Naive thymus-derived CD4-positive, alpha-beta T cell (primary cell): ENCODE measurements at regions not wholly inside any gene's neighbourhood (a gene's known extent, or its start where the extent isn't known, plus 50 kb on each side); places are given as distances from the start of the nearest gene placed in this dataset.
"Not testable (repeated sequence)": the region's sequence is repeated elsewhere in the genome, so short reads cannot be mapped to it uniquely, and the experiment has no call there.

ENCODE experiments used
- ATAC-seq: fragments of 150-1000 bp; cut with Tn5 transposase; 2 replicates; pipeline ENCODE4 v1.10.0; 2021; ENCODE audit warnings: mild to moderate bottlenecking, moderate library complexity
- CTCF ChIA-PET: fragments of 350-600 bp; sonication (Branson Sonifier 250); formaldehyde crosslinking; loops from one replicate; lab custom pipeline; 2021; ENCODE audit warnings: antibody characterized with exemption; lab: Charles Lee
- POLR2A ChIA-PET: fragments of 350-600 bp; sonication (Branson Sonifier 250); formaldehyde crosslinking; loops from one replicate; lab custom pipeline; 2021; ENCODE audit warnings: antibody characterized with exemption, inconsistent platforms; lab: Charles Lee
- DNase-seq, 9 donors: peaks; one replicate each; pipeline versions ENCODE4 v3.0.0 to v3.0.0-alpha.2; 2020 to 2022; ENCODE audit warnings: mixed read lengths in 1 of 9
- H3K27ac ChIP-seq: one replicate; pipeline ENCODE4 v1.7.0; 2013; ENCODE audit warnings: mild to moderate bottlenecking, low read depth, low read length, moderate library complexity
- H3K27me3 ChIP-seq, 2 donors: one replicate each; pipeline ENCODE4 v1.7.0; 2013; ENCODE audit warnings: low read length in 2 of 2, mild to moderate bottlenecking in 2 of 2, moderate library complexity in 2 of 2; ENCODE audit not compliant: control insufficient read depth in 2 of 2, insufficient read depth in 2 of 2
- H3K36me3 ChIP-seq, 3 experiments: 1 replicate in 2 of 3; 2 replicates in 1 of 3; pipeline ENCODE4 v1.7.0; 2013; ENCODE audit warnings: low read length in 3 of 3, mild to moderate bottlenecking in 3 of 3, moderate library complexity in 1 of 3; ENCODE audit not compliant: insufficient read depth in 3 of 3, control insufficient read depth in 2 of 3
- H3K4me1 ChIP-seq, 2 donors: one replicate each; pipeline ENCODE4 v1.7.0; 2013; ENCODE audit warnings: low read length in 2 of 2, mild to moderate bottlenecking in 2 of 2, moderate library complexity in 1 of 2; ENCODE audit not compliant: control insufficient read depth in 2 of 2, insufficient read depth in 2 of 2
- H3K4me3 ChIP-seq: 2 replicates; pipeline ENCODE4 v1.7.0; 2013; ENCODE audit warnings: mild to moderate bottlenecking, low read length
- H3K9me3 ChIP-seq, 3 experiments: 1 replicate in 2 of 3; 2 replicates in 1 of 3; pipeline ENCODE4 v1.7.0; 2013; ENCODE audit warnings: low read length in 3 of 3; ENCODE audit not compliant: control insufficient read depth in 2 of 3
- H3K27ac Mint-ChIP-seq, 9 donors: one replicate each; pipeline ENCODE4 v1.8.0; 2020 to 2022; ENCODE audit warnings: mixed read lengths in 9 of 9, mild to moderate bottlenecking in 8 of 9, moderate library complexity in 5 of 9, inconsistent platforms in 2 of 9
- H3K27me3 Mint-ChIP-seq, 5 donors: one replicate each; pipeline ENCODE4 v1.8.0; 2021 to 2022; ENCODE audit warnings: mixed read lengths in 5 of 5, mild to moderate bottlenecking in 1 of 5
- H3K36me3 Mint-ChIP-seq, 5 donors: one replicate each; pipeline ENCODE4 v1.8.0; 2020 to 2022; ENCODE audit warnings: mixed read lengths in 5 of 5, mild to moderate bottlenecking in 3 of 5, inconsistent platforms in 1 of 5
- H3K4me1 Mint-ChIP-seq, 7 donors: one replicate each; pipeline ENCODE4 v1.8.0; 2020 to 2022; ENCODE audit warnings: mixed read lengths in 7 of 7, mild to moderate bottlenecking in 3 of 7, inconsistent platforms in 1 of 7
- H3K4me3 Mint-ChIP-seq, 10 donors: one replicate each; pipeline ENCODE4 v1.8.0; 2020 to 2022; ENCODE audit warnings: mild to moderate bottlenecking in 10 of 10, mixed read lengths in 10 of 10, moderate library complexity in 6 of 10, inconsistent platforms in 2 of 10
- H3K9me3 Mint-ChIP-seq, 11 donors: one replicate each; pipeline ENCODE4 v1.8.0; 2020 to 2022; ENCODE audit warnings: mixed read lengths in 11 of 11, mild to moderate bottlenecking in 4 of 11, inconsistent platforms in 1 of 11, moderate library complexity in 1 of 11
- intact Hi-C, 2 donors: fragments of 100-400 bp; cut with micrococcal nuclease; formaldehyde crosslinking; loops; one replicate each; pipeline ENCODE4 v1.15.1; 2023

GRCh38 chr12:32023861-32024260 is 64.6 kb downstream of the RESF1 start:
- ChIA-PET POLR2A (interaction anchor here (0.6 kb wide), 2 partner anchors 40 to 41 kb away, joined by 3 to 5 read pairs; no protein-coding TSS in a partner anchor), CTCF (interaction anchor here (1.0 kb wide), 1 partner anchor 12 kb away, joined by 3 read pairs; no protein-coding TSS in a partner anchor)
- peaks cover 4 to 50% (median 39%) of the 10 kb centered on the region in 7 donors for H3K4me1 Mint-ChIP-seq
- peaks cover 12 to 24% of the 10 kb centered on the region in 2 donors for H3K4me1 ChIP-seq
- H3K36me3 Mint-ChIP-seq: peaks cover 5 to 35% (median 28%) of the 10 kb centered on the region in 5 donors
- intact Hi-C loops, H3K27me3 ChIP-seq, H3K4me3 Mint-ChIP-seq, H3K4me3 ChIP-seq, H3K27ac ChIP-seq, H3K27me3 Mint-ChIP-seq, ATAC-seq, H3K9me3 ChIP-seq, H3K36me3 ChIP-seq, DNase-seq: not testable (repeated sequence)
- peak overlapping the region in 5 of 9 donors; percentile 23 to 80 (median 65) for H3K27ac Mint-ChIP-seq
- peaks cover 0 to 18% (median 5%) of the 10 kb centered on the region in 11 donors for H3K9me3 Mint-ChIP-seq

- CTCF ChIA-PET: no interaction called here
- intact Hi-C loops: loop anchor here (5.0 kb wide), 2 partner anchors 33 to 37 kb away; no protein-coding TSS in a partner anchor
Measured at GRCh38 chr12:32024884-32025592, 65.8 kb downstream of the RESF1 start.

GRCh38 chr12:32025906-32026305 is 66.7 kb downstream of the RESF1 start:
- Mint-ChIP-seq H3K4me3 (peak overlapping the region; percentile 14 to 64 (median 40)), H3K27me3 (no peaks in the 10 kb centered on the region), H3K9me3 (peaks cover 0 to 18% (median 5%) of the 10 kb centered on the region in 11 donors), H3K27ac (peak overlapping the region; percentile 57 to 92 (median 79)), H3K4me1 (peaks cover 9 to 51% (median 37%) of the 10 kb centered on the region in 7 donors), H3K36me3 (peaks cover 5 to 31% (median 28%) of the 10 kb centered on the region in 5 donors)
- no peaks in the 10 kb centered on the region for H3K9me3 ChIP-seq
- H3K4me1 ChIP-seq: peaks cover 12 to 24% of the 10 kb centered on the region in 2 donors
- intact Hi-C loops: loop anchor here (1.0 to 5.0 kb wide), 5 partner anchors 34 to 367 kb away; partner anchors contain the start of genes RESF1 (in 2 of the 2) and ETFBKMT (in 1 of the 2)
- H3K27me3 ChIP-seq: no peaks in the 10 kb centered on the region
- H3K36me3 ChIP-seq: no peaks in the 10 kb centered on the region
- H3K27ac ChIP-seq: peak overlapping the region; percentile 26
- POLR2A ChIA-PET: interaction anchor here (0.6 to 2.3 kb wide), 6 partner anchors 15 to 222 kb away, joined by 3 to 8 read pairs (median 5); no protein-coding TSS in a partner anchor
- DNase-seq: peak; percentile 7 to 87 (median 78)
- no peak overlapping the region for H3K4me3 ChIP-seq
- peak; percentile 94 for ATAC-seq
- CTCF ChIA-PET: no interaction called here

More at GRCh38 chr12:32024884-32025592, 65.8 kb downstream of the RESF1 start:
- H3K36me3 ChIP-seq: no peaks in the 10 kb centered on the region
- H3K4me3 Mint-ChIP-seq: peak overlapping the region in 4 of 10 donors; percentile 5 to 65 (median 34)
- H3K4me1 ChIP-seq: peaks cover 12 to 24% of the 10 kb centered on the region in 2 donors
- peaks cover 9 to 50% (median 40%) of the 10 kb centered on the region in 7 donors for H3K4me1 Mint-ChIP-seq
- H3K27me3 ChIP-seq: no peaks in the 10 kb centered on the region
- H3K27ac Mint-ChIP-seq: peak overlapping the region in 8 of 9 donors; percentile 48 to 92 (median 80)
- ATAC-seq (no peak), DNase-seq (peak in 1 of 9 donors; percentile 18)
- H3K27ac ChIP-seq: no peak overlapping the region
- peaks cover 5 to 35% (median 28%) of the 10 kb centered on the region in 5 donors for H3K36me3 Mint-ChIP-seq
- no peaks in the 10 kb centered on the region for H3K9me3 ChIP-seq
- POLR2A ChIA-PET: interaction anchor here (0.6 kb wide), 2 partner anchors 17 to 48 kb away, joined by 3 read pairs; no protein-coding TSS in a partner anchor
- H3K4me3 ChIP-seq: no peak overlapping the region
- H3K9me3 Mint-ChIP-seq: peaks cover 0 to 18% (median 5%) of the 10 kb centered on the region in 11 donors
- no peaks in the 10 kb centered on the region for H3K27me3 Mint-ChIP-seq

- intact Hi-C loops: loop anchor here (5.0 kb wide), 2 partner anchors 34 to 36 kb away; no protein-coding TSS in a partner anchor
- Histone ChIP-seq H3K36me3 (no peaks in the 10 kb centered on the region), H3K4me1 (peaks cover 12 to 24% of the 10 kb centered on the region in 2 donors), H3K9me3 (no peaks in the 10 kb centered on the region), H3K27me3 (no peaks in the 10 kb centered on the region), H3K4me3 (no peak overlapping the region), H3K27ac (no peak overlapping the region)
- POLR2A ChIA-PET: interaction anchor here (0.5 to 2.3 kb wide), 4 partner anchors 15 to 171 kb away, joined by 3 to 8 read pairs (median 3); no protein-coding TSS in a partner anchor
- no peak for DNase-seq
- ATAC-seq: no peak
- Mint-ChIP-seq H3K27me3 (no peaks in the 10 kb centered on the region), H3K27ac (peak overlapping the region in 4 of 9 donors; percentile 45 to 79 (median 60)), H3K4me1 (peaks cover 9 to 54% (median 37%) of the 10 kb centered on the region in 7 donors), H3K4me3 (no peak overlapping the region), H3K36me3 (peaks cover 5 to 21% (median 18%) of the 10 kb centered on the region in 5 donors), H3K9me3 (peaks cover 0 to 16% (median 2%) of the 10 kb centered on the region in 11 donors)
- CTCF ChIA-PET: interaction anchor here (0.6 to 1.7 kb wide), 3 partner anchors 25 to 272 kb away, joined by 3 to 5 read pairs (median 4); no protein-coding TSS in a partner anchor
Measured at GRCh38 chr12:32027684-32028365, 68.6 kb downstream of the RESF1 start.

- H3K9me3 Mint-ChIP-seq: peaks cover 0 to 3% (median 0%) of the 10 kb centered on the region in 11 donors
- intact Hi-C loops: no loop called here
- no peak overlapping the region for H3K4me3 ChIP-seq
- H3K9me3 ChIP-seq: no peaks in the 10 kb centered on the region
- no peaks in the 10 kb centered on the region for H3K36me3 ChIP-seq
- no peak for ATAC-seq
- H3K27me3 Mint-ChIP-seq: no peaks in the 10 kb centered on the region
- DNase-seq: no peak
- peaks cover 12 to 19% of the 10 kb centered on the region in 2 donors for H3K4me1 ChIP-seq
- CTCF ChIA-PET: no interaction called here
- peaks cover 12 to 50% (median 31%) of the 10 kb centered on the region in 7 donors for H3K4me1 Mint-ChIP-seq
- H3K27ac ChIP-seq: no peak overlapping the region
- no peaks in the 10 kb centered on the region for H3K27me3 ChIP-seq
- H3K36me3 Mint-ChIP-seq: peaks cover 0 to 9% (median 5%) of the 10 kb centered on the region in 5 donors
- POLR2A ChIA-PET: interaction anchor here (0.6 kb wide), 1 partner anchor 19 kb away, joined by 3 read pairs; no protein-coding TSS in a partner anchor
- no peak overlapping the region for H3K4me3 Mint-ChIP-seq
- no peak overlapping the region for H3K27ac Mint-ChIP-seq
Measured at GRCh38 chr12:32030151-32030550, 70.9 kb downstream of the RESF1 start.

- H3K27ac ChIP-seq: no peak overlapping the region
- no peak for DNase-seq
- Mint-ChIP-seq H3K9me3 (peaks cover 0 to 2% (median 0%) of the 10 kb centered on the region in 11 donors), H3K27ac (peak overlapping the region in 2 of 9 donors; percentile 32 to 48), H3K36me3 (peaks cover 0 to 9% (median 5%) of the 10 kb centered on the region in 5 donors), H3K27me3 (no peaks in the 10 kb centered on the region), H3K4me3 (no peak overlapping the region), H3K4me1 (peaks cover 12 to 44% (median 26%) of the 10 kb centered on the region in 7 donors)
- no peak for ATAC-seq
- H3K36me3 ChIP-seq: no peaks in the 10 kb centered on the region
- H3K4me3 ChIP-seq: no peak overlapping the region
- H3K4me1 ChIP-seq: peaks cover 8 to 14% of the 10 kb centered on the region in 2 donors
- POLR2A ChIA-PET: interaction anchor here (0.6 kb wide), 1 partner anchor 20 kb away, joined by 3 read pairs; no protein-coding TSS in a partner anchor
- CTCF ChIA-PET: no interaction called here
- H3K27me3 ChIP-seq: no peaks in the 10 kb centered on the region
- intact Hi-C loops: no loop called here
- H3K9me3 ChIP-seq: no peaks in the 10 kb centered on the region
Measured at GRCh38 chr12:32030676-32031075, 71.5 kb downstream of the RESF1 start.
